AG04450 (cell line): ENCODE measurements at regions not wholly inside any gene's neighbourhood (a gene's known extent, or its start where the extent isn't known, plus 50 kb on each side); places are given as distances from the start of the nearest gene placed in this dataset.

Source experiments
- CTCF ChIA-PET: fragments of 300-600, 350-600 bp; formaldehyde crosslinking; extraction: SDS; loops from one replicate; lab custom pipeline; 2022; ENCODE audit warnings: antibody characterized with exemption, inconsistent platforms; lab: Charles Lee
- POLR2A ChIA-PET: fragments of 350-600 bp; formaldehyde crosslinking; extraction: SDS; loops from one replicate; lab custom pipeline; 2021; ENCODE audit warnings: antibody characterized with exemption, inconsistent platforms; lab: Yijun Ruan, JAX
- DNase-seq: peaks from one replicate; pipeline ENCODE4 v3.0.0-alpha.2; 2011; ENCODE audit warnings: low read depth, low spot score
- H3K27ac ChIP-seq: one replicate; pipeline ENCODE4 v1.5.1; 2012; ENCODE audit warnings: low read depth, low read length, control low read depth
- H3K27me3 ChIP-seq: one replicate; pipeline ENCODE4 v1.6.0; 2012; ENCODE audit warnings: low read length; ENCODE audit not compliant: control insufficient read depth, insufficient read depth
- H3K4me3 ChIP-seq: 2 replicates; pipeline ENCODE4 v1.5.1; 2011; ENCODE audit warnings: mild to moderate bottlenecking, low read depth, low read length, control low read depth
- H3K9me3 ChIP-seq: 2 replicates; pipeline ENCODE4 v1.5.1; 2012; ENCODE audit warnings: low read length; ENCODE audit not compliant: control insufficient read depth, insufficient read depth
- TF ChIP-seq, protein P1 (sequence below): IDR thresholded peaks from 2 replicates; pipeline ENCODE4 v1.5.1; 2011; ENCODE audit warnings: low read depth, low read length, control low read depth, inconsistent platforms

DNA sequence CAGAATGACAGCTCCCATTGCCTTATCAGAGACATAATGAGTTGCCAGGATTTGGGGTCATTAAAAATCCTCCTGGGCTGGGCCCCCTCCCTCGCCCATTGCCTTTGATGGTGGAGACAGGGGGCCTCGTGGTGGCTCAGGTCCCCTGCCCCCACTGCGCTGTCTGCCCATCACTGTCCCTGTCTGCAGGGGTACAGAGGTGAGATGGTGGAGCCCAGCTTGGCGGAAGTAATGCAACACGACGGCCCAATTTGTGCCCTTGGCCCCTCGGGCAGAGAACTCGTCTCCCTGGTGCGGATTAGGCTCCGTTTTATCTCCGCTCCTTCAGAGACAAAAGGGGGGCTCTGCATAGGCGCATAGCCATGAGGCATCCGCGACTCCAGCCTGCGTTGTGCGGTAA, 152.4 kb upstream of the UNC5B start:
- ChIA-PET POLR2A (no interaction called here), CTCF (no interaction called here)
- Histone ChIP-seq H3K27me3 (peaks cover 25% of the 10 kb centered on the region), H3K27ac (no peak overlapping the region), H3K4me3 (no peak overlapping the region), H3K9me3 (no peaks in the 10 kb centered on the region)
- TF ChIP-seq, protein P1, sequence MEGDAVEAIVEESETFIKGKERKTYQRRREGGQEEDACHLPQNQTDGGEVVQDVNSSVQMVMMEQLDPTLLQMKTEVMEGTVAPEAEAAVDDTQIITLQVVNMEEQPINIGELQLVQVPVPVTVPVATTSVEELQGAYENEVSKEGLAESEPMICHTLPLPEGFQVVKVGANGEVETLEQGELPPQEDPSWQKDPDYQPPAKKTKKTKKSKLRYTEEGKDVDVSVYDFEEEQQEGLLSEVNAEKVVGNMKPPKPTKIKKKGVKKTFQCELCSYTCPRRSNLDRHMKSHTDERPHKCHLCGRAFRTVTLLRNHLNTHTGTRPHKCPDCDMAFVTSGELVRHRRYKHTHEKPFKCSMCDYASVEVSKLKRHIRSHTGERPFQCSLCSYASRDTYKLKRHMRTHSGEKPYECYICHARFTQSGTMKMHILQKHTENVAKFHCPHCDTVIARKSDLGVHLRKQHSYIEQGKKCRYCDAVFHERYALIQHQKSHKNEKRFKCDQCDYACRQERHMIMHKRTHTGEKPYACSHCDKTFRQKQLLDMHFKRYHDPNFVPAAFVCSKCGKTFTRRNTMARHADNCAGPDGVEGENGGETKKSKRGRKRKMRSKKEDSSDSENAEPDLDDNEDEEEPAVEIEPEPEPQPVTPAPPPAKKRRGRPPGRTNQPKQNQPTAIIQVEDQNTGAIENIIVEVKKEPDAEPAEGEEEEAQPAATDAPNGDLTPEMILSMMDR: no peak
- DNase-seq: no peak

DNA sequence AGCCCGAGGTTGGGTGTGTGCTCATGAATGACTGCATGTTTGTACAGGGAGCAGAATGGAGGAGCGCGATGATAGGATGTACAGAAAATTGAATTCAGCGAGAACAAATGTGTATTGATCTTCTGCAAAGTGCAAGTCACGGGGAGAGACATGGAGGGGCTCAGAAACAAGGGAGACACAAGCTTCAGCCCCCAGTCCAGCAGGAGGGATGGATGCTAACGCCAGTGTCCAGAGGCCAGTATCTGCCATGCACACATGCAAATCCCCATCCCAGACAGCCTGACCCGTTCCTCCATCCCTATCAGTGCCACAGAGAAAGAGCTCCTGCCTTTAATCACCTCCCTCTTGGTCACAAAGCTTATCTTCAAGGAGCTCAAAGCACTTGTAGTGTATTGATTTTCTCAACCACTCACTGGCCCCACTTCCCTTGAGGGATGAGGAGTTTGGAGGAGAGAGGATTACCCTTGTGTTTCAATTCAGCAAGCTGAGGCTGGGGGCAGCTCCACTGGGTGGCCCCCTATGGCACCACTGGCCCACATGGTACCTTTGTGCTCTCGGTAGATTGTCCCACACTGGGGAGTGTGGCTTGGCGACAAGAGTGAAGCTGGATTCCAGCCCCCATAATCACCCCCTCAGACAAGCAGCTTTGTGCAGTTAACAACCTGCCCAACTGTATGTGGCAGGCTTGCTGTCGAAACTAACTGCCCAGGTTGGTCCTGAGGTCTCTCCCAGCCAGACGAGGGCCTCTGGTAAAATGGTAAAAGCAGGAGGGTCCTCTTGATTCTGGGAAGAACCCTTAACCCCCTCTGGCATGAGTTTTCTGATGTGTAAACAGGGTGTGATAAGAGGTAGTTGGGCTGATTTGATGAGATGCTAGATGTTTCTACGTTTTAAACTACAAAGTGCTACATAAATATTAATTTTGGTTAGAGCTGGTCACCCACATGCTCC, 151.6 kb upstream of the UNC5B start:
- DNase-seq: no peak
- TF ChIP-seq, protein P1: no peak
- no peak overlapping the region for H3K4me3 ChIP-seq
- peaks cover 25% of the 10 kb centered on the region for H3K27me3 ChIP-seq
- ChIA-PET CTCF (no interaction called here), POLR2A (no interaction called here)
- H3K9me3 ChIP-seq: no peaks in the 10 kb centered on the region
- no peak overlapping the region for H3K27ac ChIP-seq

DNA sequence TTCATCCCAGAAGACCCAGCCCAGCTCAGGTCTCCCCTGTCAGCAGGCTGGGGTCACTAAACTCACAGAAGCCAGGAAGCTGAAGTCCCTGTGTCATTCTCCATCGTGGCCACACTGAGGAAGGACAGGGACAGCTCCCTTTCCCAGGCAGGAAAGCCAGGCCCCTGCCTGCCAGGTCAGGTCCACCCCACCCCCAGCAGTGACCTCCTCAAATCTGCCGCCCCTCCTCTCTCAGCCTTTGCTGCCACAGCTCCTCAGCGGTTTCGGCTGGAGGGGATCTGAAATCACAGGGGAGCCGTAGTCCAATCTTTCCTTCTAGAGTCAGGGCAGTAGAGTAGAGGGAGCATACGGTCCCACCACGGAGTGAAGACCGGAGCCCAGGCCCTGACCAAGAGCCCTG, 150.9 kb upstream of the UNC5B start:
- Histone ChIP-seq H3K9me3 (no peaks in the 10 kb centered on the region), H3K27me3 (peaks cover 25% of the 10 kb centered on the region), H3K4me3 (no peak overlapping the region), H3K27ac (no peak overlapping the region)
- TF ChIP-seq, protein P1: no peak
- POLR2A ChIA-PET: no interaction called here
- CTCF ChIA-PET: no interaction called here
- DNase-seq: no peak

DNA sequence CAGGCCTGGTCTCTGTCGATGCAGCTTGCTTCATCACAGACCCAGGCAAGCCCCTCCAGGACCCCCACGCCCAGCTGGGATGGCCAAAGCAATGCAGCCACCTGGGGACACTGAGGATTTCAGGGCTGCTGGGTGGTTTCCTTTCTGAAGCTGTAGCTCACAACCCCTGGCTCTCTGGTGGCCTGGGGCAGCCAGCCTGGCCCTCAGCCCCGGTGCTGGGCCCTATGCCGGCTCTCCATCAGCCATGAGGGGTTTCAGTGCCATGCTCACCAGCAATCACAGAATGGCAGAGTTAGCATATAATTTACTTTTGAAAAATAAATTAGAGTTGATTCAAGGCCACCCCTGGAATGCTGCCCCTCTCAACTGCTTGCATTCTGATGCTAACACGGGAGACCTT, 150.2 kb upstream of the UNC5B start:
- Histone ChIP-seq H3K27ac (no peak overlapping the region), H3K4me3 (no peak overlapping the region), H3K9me3 (no peaks in the 10 kb centered on the region), H3K27me3 (peaks cover 25% of the 10 kb centered on the region)
- TF ChIP-seq, protein P1: no peak
- CTCF ChIA-PET: no interaction called here
- no peak for DNase-seq
- POLR2A ChIA-PET: no interaction called here

DNA sequence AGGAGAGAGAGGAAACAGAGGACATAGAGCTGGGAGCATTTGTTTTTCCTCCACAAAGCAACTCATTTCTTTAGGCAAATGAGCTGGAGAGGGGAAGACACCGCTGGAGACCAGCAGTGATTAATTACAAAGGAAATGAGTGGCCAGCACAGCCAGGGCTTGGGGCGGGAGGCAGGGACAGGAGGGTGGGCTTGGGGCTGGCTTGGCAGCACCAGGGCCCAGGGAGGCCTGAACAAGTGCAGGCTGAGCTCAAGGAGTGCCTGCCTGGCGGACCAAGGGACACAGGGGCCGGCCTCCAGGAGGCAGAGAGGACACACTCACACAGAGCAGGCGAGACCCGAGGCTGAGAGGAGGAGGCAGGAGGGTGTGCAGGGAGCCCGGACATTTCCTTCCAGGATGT, 149.0 kb upstream of the UNC5B start:
- Histone ChIP-seq H3K4me3 (no peak overlapping the region), H3K27ac (no peak overlapping the region), H3K27me3 (peaks cover 30% of the 10 kb centered on the region), H3K9me3 (no peaks in the 10 kb centered on the region)
- ChIA-PET CTCF (no interaction called here), POLR2A (no interaction called here)
- TF ChIP-seq, protein P1: no peak
- no peak for DNase-seq
